ENCODE measurements at regions not wholly inside any gene's neighbourhood (a gene's known extent, or its start where the extent isn't known, plus 50 kb on each side); places are given as distances from the start of the nearest gene placed in this dataset.

GRCh38 chr22:49056301-49056700, 771.4 kb downstream of the BRD1 start:
- no peak for DNase-seq (ENCODE audit: low read depth)

DNA sequence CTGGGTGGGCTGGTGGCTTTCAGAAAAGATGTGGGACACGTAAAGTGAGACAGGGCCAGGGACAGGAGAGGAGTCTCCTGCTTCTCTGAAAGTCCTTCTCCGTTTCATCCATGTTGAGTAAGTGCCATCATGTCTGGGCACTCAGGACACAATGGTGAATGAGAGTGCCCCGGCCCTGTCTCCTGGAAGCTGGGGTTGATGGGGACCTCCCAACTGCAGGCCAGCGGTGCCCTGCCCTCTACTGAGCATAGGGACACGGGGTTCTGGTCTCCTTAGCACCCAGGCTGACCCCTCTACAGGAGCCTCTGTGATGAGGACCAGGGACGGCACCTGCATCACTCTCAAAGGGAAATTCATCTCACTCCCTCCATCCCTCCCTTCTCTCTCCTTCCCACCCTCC, 772.3 kb downstream of the BRD1 start:
- DNase-seq (ENCODE audit: low read depth): no peak

DNA sequence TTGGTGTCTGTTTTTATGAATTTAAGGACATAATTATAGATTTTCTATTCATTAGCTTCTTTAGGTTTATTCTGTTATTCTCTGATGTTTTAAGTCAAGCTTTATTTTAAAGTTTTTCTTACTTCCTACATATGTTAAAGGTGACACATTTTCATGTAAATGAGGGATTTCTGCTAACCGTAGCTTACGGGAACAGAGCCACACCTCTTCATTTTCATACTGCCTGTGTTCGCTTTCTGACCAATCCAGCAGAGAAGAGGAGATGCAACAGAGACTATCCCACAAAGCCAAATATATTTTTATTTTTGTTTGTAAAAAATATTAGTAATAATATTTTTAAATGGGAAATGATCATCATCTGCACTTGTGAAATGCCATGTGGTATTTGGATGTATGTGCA, 774.1 kb downstream of the BRD1 start:
- no peak for DNase-seq (ENCODE audit: low read depth)

DNA sequence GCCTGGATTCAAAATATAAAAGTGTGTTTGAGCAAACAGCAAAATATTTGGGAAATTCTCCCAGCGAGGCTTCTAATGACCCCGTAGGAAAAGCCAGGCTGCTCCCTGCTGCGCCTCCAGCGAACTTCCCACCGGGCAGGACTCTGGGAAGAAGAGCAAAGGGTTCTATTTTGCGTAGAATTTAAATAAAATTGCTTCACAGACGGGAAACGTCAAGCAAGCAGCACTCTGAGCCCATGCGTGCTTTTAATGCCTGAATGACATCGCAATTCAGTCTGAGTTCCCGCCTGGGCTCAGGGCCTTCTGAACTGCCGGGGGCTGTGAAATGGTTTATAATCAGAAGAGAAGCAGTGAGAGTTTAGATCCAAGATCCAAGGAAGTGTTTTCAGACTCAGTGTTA, 775.1 kb downstream of the BRD1 start:
- DNase-seq (ENCODE audit: low read depth): no peak

DNA sequence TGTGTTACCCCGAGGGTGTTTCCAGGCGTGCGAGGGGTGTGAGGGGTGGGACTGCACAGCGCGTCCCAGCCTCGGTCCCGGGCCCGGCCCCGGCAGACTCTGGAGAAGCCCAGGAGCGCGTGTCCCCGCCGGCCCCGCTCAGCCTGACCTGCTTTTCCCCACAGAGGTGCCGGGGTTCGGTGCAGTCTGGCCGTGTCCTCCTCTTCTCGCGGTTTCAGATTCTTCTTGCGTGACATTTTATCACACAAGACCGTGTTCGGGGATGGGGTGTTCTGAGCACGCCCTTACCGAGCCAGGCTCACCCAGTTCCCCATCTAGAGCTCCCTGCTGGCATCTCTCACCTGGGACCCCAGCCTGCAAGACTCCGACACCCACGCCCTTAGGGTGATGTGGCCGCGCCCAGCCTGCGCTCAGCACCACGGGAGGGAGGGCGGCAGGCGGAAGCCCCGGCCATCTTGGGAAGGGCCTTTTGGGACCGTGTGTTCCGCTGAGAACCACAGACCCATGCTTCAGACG, 775.6 kb downstream of the BRD1 start:
- DNase-seq (ENCODE audit: low read depth): peak; percentile 85

DNA sequence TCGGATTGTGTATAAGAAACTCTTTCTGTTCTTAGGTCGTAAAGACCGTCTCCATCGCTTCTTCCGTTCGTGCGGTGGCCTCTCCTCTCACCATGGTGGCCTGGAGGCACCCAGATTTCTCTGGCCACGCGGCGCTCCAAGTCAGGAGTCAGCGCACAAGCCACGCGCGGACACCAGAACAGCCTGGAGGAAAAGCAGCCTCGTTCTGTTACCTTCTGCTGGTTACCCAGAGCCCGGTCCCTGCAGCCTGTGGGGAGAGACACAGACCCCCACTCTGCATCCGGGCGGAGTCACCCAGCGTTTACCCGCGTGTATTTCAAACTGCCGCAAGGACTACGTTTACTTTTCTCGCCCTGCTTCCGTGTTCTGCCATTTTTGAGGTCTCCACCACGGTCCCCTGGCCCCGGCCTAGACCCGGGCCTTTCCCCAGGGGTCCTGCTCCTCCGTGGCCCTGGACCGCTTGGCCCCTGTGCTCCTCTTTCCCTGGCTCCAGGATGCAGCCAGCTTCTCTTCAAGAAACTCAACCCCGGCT, 776.1 kb downstream of the BRD1 start:
- DNase-seq (ENCODE audit: low read depth): no peak

DNA sequence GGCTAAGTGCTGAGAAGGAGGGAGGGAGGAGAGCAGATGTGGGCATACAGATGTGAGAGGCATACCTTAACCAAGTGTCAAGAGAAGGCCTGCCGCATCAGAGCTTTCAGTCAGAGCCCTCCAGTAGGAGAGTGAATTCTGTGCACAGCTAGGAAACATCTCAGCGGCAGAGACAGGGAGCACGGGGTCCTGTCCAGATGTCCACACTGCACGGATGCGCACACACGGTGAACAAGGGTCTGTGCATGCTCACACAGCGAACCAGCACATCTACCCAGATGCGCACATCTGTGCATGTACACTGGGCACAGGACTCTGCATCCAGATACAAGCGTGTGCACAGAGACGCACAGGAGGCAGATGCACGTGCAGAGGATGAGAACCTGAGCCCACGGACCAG, 778.0 kb downstream of the BRD1 start:
- no peak for DNase-seq (ENCODE audit: low read depth)

DNA sequence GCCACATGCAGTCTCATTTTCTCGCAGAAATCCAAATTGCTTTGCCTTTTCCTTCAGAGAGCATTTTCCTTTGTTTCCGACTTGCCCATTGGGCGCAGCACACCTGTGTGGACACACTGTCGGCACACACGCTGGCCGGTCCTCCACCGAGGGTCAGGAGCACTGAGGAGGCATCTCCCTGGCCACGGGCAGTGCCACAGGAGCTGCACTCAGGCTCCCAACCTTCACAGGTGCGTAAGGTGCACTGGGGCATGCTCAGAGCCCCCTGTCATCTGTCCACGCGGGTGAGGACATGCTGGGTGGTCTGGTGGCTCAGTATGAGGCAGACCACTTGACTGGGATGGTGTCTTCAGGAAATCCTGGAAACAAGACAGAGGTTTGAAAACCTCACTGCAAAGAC, 779.1 kb downstream of the BRD1 start:
- no peak for DNase-seq (ENCODE audit: low read depth)

- DNase-seq (ENCODE audit: low read depth): peak; percentile 86
Measured at GRCh38 chr22:49047447-49047846, 780.2 kb downstream of the BRD1 start.

- DNase-seq (ENCODE audit: low read depth): peak; percentile 83
Measured at GRCh38 chr22:49046546-49047361, 780.9 kb downstream of the BRD1 start.

DNA sequence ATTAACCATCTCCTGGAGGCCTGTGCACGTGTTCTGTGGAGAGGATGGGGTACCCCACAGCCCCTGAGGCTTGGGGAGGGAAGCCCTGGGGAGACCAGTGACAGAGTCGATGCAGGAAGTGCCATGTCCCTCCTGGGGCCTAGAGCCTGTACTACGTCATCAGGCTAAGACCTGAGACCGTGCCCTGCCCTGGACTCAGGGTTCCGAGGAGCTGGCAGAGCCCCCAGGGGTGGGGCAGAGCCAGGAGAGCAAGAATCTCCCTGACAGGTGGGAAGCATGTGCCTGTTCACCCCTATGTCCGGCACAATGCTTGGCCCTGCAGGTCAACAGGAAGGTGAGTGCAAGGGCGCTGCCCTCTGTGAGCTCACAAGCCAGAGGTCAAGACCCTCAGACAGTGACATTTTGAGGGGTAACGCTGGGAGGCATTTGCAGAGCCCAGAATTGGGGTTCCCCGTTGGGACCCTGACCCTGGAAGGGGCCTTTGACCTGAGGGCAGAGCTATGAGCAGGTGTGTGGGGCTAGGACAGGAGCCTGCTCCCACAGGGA, 781.6 kb downstream of the BRD1 start:
- no peak for DNase-seq (ENCODE audit: low read depth)

DNA sequence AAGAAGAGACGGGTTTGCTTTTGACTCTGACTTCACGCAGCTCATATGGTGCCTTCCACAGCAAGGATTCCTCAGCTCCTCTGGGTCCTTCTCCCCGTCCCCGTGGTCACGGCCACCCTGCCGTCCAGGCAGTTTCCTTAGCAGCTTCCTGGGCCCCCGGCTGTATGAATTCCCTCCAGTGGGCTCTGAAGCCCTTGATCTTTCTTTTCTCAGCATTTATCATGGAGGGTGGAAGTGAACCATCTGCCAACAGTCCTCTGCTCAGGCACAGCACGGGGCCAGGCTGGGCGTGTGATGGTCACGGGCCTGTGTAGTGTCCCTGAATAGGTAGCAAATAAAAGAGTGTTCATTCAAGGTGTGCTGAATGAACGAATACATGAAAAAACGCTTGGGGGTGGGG, 782.4 kb downstream of the BRD1 start:
- no peak for DNase-seq (ENCODE audit: low read depth)

DNA sequence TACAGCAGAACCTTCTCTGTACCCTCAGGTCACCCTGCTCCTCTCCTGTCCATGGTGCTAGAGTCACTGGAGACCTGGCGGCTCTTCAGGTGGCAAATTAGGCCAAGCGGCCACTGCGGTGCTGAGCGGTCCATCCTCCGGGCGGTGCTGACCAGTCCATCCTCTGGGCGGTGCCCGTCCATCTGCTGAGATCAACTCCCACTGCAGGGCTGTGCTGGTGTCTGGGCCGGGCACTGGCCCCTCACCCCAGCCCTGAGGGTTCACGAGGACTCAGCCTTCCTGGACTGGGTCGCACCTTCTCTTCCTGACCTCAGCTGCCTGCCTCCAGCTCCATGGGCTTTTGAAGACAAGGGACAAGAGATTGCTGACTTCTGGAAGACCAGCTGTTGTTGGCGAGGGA, 782.9 kb downstream of the BRD1 start:
- DNase-seq (ENCODE audit: low read depth): no peak

GRCh38 chr22:49044091-49044490, 783.6 kb downstream of the BRD1 start:
- DNase-seq (ENCODE audit: low read depth): no peak

DNA sequence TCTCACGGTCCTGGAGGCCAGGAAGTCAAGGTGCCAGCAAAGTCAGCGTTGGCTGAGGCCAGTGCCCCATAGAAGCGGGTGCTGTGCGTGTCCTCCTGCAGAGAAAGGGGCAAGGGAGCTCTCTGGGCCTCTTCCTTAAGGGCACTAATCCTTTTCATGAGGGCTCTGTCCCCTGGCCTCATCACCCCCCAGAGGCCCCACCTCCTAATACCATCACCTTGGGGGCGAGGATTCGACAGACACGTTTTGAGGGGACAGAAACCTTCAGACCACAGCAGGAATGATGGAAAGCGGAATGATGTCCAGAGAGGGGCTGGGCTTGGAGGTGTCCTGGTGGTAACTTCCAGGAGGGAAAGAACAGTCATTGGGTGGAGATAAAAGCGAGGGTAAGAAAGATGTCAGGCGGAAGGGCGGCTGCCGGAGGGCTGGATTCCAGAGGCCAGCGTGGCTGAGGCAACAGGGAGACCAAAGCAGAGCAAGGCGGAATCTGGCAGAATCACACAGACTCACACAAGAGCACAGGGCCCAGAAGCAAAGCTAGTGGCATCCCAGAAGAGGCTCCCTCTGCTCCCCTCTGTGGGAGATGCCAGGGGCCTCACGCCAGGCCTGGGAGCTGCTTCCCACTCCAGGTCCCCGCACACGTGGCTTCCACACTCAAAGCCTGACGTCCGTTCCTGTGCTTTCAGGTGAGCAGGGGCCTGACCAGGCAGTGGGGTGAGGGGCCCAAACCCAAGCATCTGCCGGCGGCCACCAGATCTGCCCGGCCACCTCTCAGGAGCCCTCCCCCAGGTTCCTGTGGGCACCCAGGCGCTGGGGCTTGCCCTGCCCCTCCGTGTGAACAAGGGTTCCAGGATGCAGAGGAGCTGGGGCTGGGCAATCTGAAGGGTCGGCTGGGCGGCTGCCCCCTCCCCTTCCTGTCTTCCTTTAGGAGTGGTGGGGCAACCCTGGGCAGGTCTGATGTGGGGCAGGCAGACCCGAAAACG, 784.5 kb downstream of the BRD1 start:
- DNase-seq (ENCODE audit: low read depth): no peak

- no peak for DNase-seq (ENCODE audit: low read depth)
Measured at GRCh38 chr22:49042066-49042465, 785.6 kb downstream of the BRD1 start.

DNA sequence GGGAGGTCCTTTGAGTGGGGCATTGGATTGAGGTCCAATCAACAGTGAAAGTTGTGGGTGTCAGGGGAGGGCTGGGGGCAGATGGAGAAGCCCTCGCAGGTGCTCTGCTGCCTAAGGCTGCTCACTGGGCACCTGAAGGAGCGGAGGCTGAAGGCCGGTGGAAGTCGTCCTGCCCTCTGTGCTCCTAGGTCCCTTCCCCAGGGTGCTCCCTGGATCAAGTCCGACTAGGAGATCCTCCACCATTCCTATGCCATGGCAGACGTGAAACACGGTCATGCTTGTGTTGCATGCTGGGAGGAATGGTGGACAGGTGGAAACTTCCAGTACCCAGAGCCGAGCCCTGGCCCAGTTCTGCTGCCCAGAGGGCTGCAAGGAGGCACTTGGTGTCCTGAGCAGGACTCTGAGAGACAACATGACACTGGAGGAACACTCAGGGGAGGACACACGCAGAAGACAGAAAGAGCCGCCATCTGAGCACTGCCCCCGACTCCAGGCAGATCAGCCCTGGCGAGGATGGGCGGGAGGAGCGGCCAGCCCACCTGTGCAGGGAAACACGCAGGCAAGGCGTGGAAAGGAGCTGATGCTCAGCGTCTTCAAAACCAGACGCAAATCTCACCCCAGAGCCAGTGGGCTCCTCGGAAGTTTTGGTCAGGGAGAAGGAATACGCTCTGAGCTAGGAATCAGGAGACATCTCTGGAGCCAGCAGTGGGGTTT, 786.8 kb downstream of the BRD1 start:
- no peak for DNase-seq (ENCODE audit: low read depth)

- DNase-seq (ENCODE audit: low read depth): no peak
Measured at GRCh38 chr22:49040111-49040510, 787.6 kb downstream of the BRD1 start.

- no peak for DNase-seq (ENCODE audit: low read depth)
Measured at GRCh38 chr22:49039625-49040024, 788.0 kb downstream of the BRD1 start.

GRCh38 chr22:49037701-49038245, 789.9 kb downstream of the BRD1 start:
- no peak for DNase-seq (ENCODE audit: low read depth)

- DNase-seq (ENCODE audit: low read depth): no peak
Measured at GRCh38 chr22:49036513-49036912, 791.2 kb downstream of the BRD1 start.
